ENCODE measurements at regions not wholly inside any gene's neighbourhood (a gene's known extent, or its start where the extent isn't known, plus 50 kb on each side); places are given as distances from the start of the nearest gene placed in this dataset. TPM values are rescaled to one million over a fixed set of nuclear protein-coding genes. Genes with fewer than 3 reads are reported as not detected.
"Not testable (repeated sequence)": the region's sequence is repeated elsewhere in the genome, so short reads cannot be mapped to it uniquely, and the experiment has no call there.

DNA sequence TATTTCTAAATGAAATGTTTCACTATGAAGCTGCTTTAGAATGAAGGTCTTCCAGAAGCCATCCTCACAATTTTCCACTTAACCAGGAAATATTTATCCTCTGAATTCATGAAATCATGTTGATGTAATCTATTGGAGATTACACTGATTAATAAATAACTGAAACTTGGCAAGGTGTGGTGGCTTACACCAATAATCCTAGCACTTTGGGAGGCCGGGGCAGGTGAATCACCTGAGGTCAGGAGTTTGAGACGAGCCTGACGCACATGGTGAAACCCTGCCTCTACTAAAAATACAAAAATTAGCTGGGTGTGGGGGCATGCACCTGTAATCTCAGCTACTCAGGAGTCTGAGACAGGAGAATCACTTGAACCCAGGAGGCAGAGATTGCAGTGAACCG lies 73.8 kb upstream of the DAPK1 start:
- DNase-seq = not testable (repeated sequence)

DNA sequence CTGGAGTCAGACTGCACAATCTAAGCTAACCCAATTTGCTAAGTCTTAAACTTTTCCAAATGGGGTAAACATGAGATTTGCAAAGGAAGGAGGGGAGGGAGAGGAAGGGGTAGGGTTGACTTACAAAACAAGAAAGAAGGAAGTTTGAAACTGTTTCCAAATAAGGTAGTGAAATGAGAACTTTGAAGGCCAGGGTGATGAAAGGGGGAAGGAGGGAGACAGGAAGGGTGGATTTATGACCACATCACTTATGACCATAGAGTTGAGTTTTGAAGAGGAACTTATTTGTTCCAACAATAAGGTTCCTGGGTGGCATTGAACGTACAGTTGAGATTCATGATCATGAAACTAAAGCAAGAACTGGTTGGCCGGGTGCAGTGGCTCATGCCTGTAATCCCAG lies 72.5 kb upstream of the DAPK1 start:
- DNase-seq = no peak

DNA sequence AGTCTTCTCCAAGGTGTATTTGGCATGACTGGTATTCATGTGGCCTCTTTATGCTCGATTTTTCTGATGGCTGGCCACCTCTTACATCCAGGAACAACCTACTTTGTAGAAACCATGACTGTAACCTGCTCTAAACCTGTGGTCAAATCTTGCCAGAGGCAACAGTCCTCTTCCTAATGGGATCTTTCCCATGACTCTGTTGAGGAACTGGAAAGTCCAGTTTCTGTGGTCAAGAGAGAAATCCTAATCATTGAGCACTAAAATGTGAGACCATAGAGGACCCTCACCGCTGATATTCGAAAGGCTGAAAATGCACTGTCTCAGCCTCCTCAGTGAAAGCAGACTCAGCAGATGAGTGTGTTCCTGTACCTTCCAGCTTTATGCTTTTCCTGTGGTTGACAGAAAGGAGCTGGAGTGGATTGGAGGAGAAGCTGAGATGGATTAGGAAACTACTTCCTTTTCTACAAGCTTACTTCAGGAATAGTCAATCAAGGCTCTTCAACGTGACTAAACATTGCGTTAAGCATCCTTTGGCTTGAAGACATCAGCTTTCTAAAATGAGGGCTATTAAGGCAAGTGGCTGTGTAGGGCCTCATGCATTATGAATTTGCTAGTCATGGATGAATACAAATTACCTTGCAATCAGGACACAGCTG lies 69.7 kb upstream of the DAPK1 start:
- DNase-seq = no peak

DNA sequence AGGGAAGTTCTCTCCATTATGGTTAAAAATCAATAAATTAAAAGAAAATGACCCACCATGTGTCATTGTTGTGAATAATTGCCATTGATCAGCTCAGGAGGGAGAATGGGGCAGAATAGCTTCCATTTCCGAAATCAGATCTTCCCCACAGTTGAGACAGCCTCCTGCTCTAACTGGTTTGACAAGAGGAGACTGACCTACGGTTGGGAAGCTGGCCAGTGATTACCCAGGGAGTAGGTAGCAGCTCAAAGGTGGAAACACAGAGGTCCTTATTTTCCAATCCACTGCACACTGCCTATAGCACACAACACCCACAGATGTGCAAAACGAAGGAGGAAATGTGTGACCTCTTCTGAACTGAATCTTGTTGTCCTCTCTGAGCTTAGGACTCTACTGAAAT lies 69.0 kb upstream of the DAPK1 start:
- DNase-seq = no peak

DNA sequence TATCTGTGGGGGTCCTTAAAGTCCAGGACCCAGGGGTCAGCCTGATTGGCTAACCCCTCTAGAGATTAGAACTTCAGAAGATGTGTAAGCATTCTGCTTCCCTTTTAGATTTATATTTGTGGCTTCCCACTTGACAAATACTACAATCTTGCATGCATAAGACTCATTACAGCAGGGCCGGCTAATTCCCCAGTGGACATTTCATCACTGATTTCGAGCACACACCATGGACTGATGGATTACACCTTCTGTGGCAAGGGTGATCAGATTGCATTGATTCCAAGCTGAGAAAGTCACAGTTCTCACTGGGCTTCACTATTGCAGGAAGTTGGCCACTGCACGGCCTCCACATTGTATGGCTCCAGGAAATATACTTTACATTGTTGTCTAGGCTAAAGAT lies 65.8 kb upstream of the DAPK1 start:
- no peak for DNase-seq

DNA sequence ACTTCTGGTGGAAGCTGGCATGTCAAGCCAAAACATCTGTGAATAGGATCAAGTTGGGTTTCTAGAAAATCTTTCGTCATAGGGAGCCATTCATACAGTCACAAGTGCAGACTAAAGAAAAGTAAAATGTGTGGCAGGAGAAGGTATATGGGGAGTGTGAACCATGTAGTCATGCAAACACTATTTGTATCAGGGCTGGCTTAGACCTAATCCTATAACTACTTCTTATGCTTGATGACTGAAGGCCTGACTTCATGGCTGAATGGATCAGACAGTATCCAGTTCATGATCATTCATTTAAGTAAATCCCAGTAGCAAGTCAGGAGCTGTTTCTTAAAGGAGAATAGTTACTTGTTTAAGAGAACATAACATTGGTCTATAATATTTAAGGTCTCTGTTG lies 63.8 kb upstream of the DAPK1 start:
- no peak for DNase-seq

DNA sequence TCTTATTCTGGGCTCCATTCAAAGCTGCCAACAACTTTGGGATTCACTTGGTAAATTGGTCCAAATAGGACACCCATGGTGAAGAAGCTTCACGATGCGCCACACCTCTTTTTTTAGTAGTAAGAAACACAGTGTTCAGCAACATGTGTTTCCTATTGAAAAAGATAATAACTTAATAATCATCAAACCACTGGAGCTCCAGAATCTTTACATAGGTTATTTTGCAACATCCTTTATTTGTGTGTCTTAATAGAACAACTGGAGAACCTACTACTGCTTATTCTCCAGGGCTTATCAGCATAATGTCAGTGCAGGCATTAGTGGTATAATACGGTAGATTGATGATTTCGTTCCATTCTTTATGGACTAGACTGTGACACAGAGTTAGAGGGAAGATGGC lies 63.3 kb upstream of the DAPK1 start:
- no peak for DNase-seq

DNA sequence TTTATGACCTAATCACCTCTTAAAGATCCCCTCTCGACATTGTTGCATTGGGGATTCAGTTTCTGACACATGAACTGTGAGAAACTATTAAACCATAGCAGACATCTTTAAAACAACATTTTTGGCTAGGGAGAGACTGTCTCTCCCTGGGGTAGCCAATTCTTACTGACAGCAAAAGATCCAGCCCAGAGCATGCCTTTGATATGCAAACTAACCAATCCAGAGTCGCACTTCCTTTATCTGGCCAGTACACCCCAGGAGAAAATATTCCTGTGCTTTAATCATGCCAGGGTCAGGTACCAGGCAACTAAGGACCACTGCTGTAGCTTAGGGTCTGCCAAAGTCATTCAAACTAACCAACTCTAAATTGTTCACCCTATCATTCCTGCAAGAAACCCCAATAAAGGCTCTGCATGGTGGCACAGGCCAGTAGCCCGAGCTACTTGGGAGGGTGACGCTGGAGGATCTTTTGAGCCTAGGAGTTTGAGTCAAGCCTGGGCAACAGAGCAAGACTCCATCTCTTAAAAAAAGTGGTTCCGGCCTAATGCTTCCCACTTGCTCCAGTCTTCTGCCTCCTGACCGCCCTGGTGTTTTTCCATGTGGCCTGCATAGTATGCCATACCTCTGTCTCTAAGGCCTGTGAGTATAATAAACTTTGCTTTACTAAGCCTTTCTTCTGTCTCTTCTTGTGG lies 62.3 kb upstream of the DAPK1 start:
- no peak for DNase-seq

DNA sequence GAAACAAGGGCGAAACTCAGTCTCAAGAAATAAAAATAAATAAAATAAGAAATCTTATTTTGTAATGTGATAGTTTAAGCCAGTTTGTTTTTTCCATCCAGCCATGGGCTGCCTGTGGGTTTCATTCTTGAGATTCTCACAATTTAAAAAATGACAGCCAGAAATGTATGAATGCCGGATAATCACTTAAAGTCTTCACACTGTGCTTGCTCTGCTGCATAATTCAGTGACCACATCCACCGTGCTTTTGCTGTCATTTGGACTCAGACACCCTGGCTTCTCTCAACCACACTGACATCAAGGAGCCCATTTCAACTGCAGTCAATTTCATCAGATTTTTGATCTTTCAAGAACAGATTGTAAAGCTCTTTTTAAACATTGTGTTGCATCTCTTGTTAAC lies 61.0 kb upstream of the DAPK1 start:
- no peak for DNase-seq

DNA sequence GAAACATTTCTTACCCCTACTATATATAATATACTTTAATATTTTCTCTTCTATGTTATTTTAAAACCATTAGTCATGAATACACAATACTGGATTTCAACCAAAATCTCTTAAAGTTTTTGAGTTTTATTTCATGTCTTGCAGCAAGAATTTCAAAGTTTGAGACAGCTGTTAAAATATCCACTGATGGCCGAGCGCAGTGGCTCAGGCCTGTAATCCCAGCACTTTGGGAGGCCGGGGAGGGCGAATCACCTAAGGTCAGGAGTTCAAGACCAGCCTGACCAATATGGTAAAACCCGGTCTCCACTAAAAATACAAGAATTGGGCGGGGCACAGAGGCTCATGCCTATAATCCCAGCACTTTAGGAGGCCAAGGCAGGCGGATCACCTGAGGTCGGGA lies 59.7 kb upstream of the DAPK1 start:
- DNase-seq = no peak

DNA sequence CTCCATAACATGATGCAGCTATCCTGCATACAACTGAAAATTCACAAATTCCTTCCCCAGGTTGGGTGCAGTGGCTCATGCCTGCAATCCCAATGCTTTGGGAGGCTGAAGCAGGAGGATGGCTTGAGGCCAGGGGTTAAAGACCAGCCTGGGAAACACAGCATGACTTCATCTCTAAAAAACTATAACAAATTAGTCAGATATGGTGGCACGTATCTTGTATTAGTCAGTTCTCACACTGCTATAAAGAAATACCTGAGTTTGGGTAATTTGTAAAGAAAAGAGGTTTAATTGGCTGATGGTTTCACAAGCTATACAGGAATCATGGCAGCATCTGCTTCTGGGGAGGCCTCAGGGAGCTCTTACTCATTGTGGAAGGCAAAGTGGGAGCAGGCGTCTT lies 56.4 kb upstream of the DAPK1 start:
- DNase-seq = no peak

DNA sequence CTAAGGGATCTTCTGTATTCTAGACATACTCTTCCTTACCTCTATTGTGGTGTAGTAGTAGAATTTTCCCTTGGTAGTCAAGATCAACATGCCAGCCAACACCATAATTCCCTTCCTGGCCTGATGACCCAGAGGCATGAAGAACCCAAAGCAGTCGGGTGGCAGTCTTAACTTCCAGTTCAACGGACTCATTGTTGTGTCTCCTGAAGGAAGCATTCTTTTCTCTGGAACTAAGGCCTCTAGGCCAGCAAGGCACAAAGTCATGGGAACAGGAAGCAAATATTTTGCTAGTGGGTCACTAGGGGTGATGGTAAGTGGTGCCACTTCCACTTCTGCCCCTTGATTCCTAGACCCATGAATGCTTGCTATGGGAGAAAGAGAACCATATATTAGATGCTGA lies 55.2 kb upstream of the DAPK1 start:
- no peak for DNase-seq

DNA sequence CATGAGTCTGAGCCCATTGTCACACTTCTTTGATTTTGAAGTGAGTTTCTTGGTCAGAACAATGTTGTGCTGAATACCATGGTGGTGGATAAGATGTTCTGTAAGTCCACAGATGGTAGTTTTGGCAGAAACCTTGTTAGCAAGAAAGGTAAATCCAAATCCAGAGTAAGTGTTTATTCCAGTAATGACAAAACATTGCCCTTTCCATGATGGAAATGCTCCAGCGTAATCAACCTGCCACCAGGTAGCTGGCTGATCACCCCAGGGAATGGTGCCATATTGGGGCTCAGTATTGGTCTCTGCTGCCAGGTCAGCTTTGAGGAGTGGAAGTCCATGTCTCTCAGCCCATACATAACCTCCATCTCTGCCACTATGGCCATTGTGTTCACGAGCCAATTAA lies 54.7 kb upstream of the DAPK1 start:
- DNase-seq = no peak

DNA sequence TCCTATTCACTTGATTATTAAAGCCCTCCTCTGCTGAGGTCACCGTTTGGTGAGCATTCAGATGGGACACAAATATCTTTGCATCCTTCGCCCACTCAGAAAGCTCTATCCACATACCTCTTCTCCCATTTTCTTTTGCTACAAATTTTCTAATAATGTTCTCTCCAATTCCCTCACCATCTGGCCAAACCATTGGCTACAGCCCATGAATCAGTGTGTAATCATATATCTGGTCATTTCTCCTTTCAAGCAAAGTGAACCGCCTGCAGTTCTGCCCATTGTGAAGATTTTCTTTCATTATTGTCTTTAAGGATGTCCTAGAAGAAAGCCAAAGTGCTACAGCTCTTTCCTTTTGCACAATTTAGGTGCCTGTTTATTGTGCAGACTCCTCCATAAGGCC lies 54.2 kb upstream of the DAPK1 start:
- no peak for DNase-seq

DNA sequence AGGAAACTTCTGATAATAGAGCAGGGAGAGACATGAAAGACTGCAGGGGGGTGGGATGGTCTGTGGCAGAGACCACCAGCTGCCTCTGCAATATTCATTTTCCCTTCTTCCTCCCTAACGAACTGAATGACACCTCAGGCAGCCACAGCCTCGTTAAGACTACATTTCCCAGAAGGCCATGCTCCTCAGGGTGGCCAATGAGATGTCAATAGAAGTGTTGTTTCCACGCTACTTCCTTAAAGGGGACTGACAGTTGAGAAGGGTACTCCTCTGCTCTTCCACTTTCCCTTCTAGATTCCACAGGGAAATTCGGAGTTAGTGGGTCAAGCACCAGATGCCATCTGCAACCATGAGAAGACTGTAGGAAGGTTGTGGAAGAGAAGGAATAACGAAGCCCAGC lies 52.0 kb upstream of the DAPK1 start:
- DNase-seq = peak; percentile 56

DNA sequence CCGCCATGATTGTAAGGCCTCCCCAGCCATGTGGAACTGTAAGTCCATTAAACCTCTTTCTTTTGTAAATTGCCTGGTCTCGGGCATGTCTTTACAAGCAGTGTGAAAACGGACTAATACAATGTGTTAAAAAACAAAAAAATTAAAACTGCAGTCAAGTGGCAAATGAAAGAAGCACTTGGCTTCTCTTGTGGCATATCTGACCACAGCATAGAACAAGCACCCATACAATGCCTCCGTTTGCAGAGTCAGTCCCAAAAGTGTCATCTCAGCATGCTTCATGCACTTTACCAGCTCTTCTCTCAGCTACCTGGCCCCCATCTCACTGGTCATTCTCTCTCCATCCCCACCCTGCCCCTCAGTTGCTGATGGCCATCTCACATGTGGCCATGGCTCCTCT lies 51.1 kb upstream of the DAPK1 start:
- DNase-seq = no peak

DNA sequence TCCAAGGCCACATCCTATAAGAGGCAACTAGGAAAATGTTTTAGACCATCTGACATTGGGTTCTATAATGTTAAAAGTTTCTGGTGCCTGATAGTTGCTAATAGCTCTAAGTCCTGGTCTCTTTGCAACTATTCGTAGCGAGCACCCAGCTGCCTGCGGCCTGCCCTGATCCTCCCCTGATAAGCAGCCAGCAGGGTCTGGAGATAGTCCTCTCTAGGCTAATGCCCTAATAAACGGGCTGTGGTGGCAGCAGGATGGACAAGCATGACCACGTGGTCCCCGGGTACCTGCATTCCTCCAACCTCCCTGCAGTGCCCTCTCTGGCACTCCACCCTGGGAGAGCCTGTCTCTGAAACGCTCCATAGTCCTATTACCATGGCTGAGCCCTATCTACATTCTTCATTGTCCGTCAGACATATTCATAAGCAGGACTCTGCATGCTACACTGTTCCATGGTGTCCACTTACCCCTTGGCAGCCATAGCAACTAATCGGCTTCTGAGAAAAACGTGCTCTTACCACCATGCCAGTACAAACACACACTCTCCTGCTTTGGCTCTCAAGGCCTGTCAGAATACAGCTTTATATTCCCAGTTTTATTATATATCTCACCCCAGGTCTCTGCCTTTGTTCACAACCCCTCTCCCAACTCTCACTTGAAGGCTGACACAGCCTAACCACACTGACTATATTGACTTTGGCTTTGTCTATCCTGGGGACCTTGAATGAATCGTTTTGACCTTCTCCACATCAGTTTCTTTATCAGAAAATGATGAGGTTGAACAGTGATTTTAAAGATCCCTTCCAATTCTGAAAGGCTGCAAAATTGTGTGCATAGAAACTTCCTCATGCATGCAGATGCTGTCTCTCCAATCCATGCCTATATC lies 49.9 kb upstream of the DAPK1 start:
- DNase-seq = no peak

Small RNA genes lying in the stretch of these regions (small RNA-seq; reads per million reads assigned to genes)
- gene AL353752.1 (not detected), gene RF00568 (not detected)

All from occipital lobe (tissue), 2 donors.